Erythroblast (primary cell): ENCODE measurements at regions not wholly inside any gene's neighbourhood (a gene's known extent, or its start where the extent isn't known, plus 50 kb on each side); places are given as distances from the start of the nearest gene placed in this dataset.

Source experiments
- GATA1 ChIP-seq: IDR thresholded peaks from 2 replicates; pipeline ENCODE4 v1.6.1; 2011; ENCODE audit warnings: low read depth, mild to moderate bottlenecking, control low read depth, low read length, moderate library complexity
- POLR2A ChIP-seq: IDR thresholded peaks from 2 replicates; pipeline ENCODE4 v1.6.1; 2011; ENCODE audit warnings: mild to moderate bottlenecking, low read length

GRCh38 chr5:107294669-107295068 lies 376.1 kb downstream of the EFNA5 start:
- no peak for TF ChIP-seq POLR2A
- no peak for TF ChIP-seq GATA1
